H1 (cell line): ENCODE measurements at regions not wholly inside any gene's neighbourhood (a gene's known extent, or its start where the extent isn't known, plus 50 kb on each side); places are given as distances from the start of the nearest gene placed in this dataset.

Experiments
- CTCF ChIA-PET: fragments of 300-600 bp; sonication (Branson Sonifier 250); formaldehyde crosslinking; loops from one replicate; lab custom pipeline; 2021; ENCODE audit not compliant: partially characterized antibody; lab: Charles Lee
- POLR2A ChIA-PET: fragments of 300-600 bp; sonication (Branson Sonifier 250); formaldehyde crosslinking; loops from one replicate; lab custom pipeline; 2021; ENCODE audit warnings: inconsistent platforms; ENCODE audit not compliant: partially characterized antibody; lab: Charles Lee
- DNase-seq, 2 experiments: peaks; one replicate each; pipeline versions ENCODE4 v3.0.0 to v3.0.0-alpha.2; 2010 to 2022; ENCODE audit warnings: low spot score in 2 of 2, low read depth in 1 of 2, mixed read lengths in 1 of 2
- FAIRE-seq: peaks from 2 replicates; lab custom pipeline; 2011; peaks lifted over from hg19 to GRCh38; lab: Jason Lieb, UNC
- H2AFZ ChIP-seq: 2 replicates; pipeline ENCODE4 v1.8.1; 2012; ENCODE audit warnings: low read length, inconsistent platforms
- H2AK5ac ChIP-seq: 2 replicates; pipeline ENCODE4 v1.6.1; 2013; ENCODE audit warnings: low read depth, low read length
- H2BK120ac ChIP-seq: replicated peaks from 2 replicates; pipeline ENCODE3; 2013; ENCODE audit warnings: low read depth, low read length, inconsistent platforms
- H2BK12ac ChIP-seq: 2 replicates; pipeline ENCODE4 v1.6.1; 2013; ENCODE audit warnings: low read depth, low read length
- H2BK15ac ChIP-seq: 2 replicates; pipeline ENCODE4 v1.6.1; 2013; ENCODE audit warnings: low read length
- H2BK20ac ChIP-seq: 2 replicates; pipeline ENCODE4 v1.6.1; 2013; ENCODE audit warnings: low read length
- H2BK5ac ChIP-seq: 2 replicates; pipeline ENCODE4 v1.6.1; 2013; ENCODE audit warnings: low read depth, low read length
- H3K14ac ChIP-seq: 2 replicates; pipeline ENCODE4 v1.6.1; 2013; ENCODE audit warnings: inconsistent platforms; ENCODE audit not compliant: insufficient read length
- H3K18ac ChIP-seq: 2 replicates; pipeline ENCODE4 v1.6.1; 2013; ENCODE audit warnings: low read length; ENCODE audit errors: extremely low read depth
- H3K23ac ChIP-seq: 2 replicates; pipeline ENCODE4 v1.6.1; 2013; ENCODE audit warnings: inconsistent platforms; ENCODE audit not compliant: insufficient read length
- H3K23me2 ChIP-seq: 2 replicates; pipeline ENCODE4 v1.6.1; 2013; ENCODE audit warnings: low read depth, low read length
- H3K27ac ChIP-seq: 2 replicates; pipeline ENCODE4 v1.6.1; 2011; ENCODE audit warnings: low read depth, low read length, inconsistent platforms
- H3K27me3 ChIP-seq, 4 experiments: replicated peaks in 1 of 4; 1 replicate in 1 of 4; 2 replicates in 3 of 4; pipeline versions ENCODE4 v1.6.1 to v1.8.1; 2011 to 2013; ENCODE audit warnings: low read length in 3 of 4, mild to moderate bottlenecking in 3 of 4, inconsistent platforms in 2 of 4, mixed read lengths in 2 of 4, moderate library complexity in 1 of 4; ENCODE audit not compliant: control insufficient read depth in 3 of 4, insufficient read depth in 3 of 4; ENCODE audit errors: extremely low read depth in 1 of 4
- H3K36me3 ChIP-seq, 4 experiments: 2 replicates each; pipeline versions ENCODE4 v1.6.1 to v1.8.1; 2011 to 2013; ENCODE audit warnings: mild to moderate bottlenecking in 4 of 4, low read length in 3 of 4, moderate library complexity in 2 of 4, control low read depth in 1 of 4, inconsistent platforms in 1 of 4; ENCODE audit not compliant: insufficient read depth in 4 of 4, control insufficient read depth in 2 of 4
- H3K4ac ChIP-seq: replicated peaks from 2 replicates; pipeline ENCODE3; 2013; ENCODE audit warnings: low read length, low read depth, mixed read lengths, inconsistent platforms; ENCODE audit not compliant: insufficient read length
- H3K4me1 ChIP-seq, 4 experiments: replicated peaks in 1 of 4; 1 replicate in 1 of 4; 2 replicates in 3 of 4; pipeline versions ENCODE4 v1.6.1 to v1.8.1; 2011 to 2013; ENCODE audit warnings: low read length in 3 of 4, inconsistent platforms in 2 of 4, mixed read lengths in 1 of 4; ENCODE audit not compliant: insufficient read depth in 4 of 4, control insufficient read depth in 3 of 4
- H3K4me2 ChIP-seq, 2 experiments: 2 replicates each; pipeline versions ENCODE4 v1.6.1 to v1.8.1; 2011 to 2013; ENCODE audit warnings: low read depth in 2 of 2, low read length in 2 of 2, control low read depth in 1 of 2, inconsistent platforms in 1 of 2, mild to moderate bottlenecking in 1 of 2; ENCODE audit not compliant: insufficient read depth in 1 of 2
- H3K4me3 ChIP-seq, 4 experiments: fragments of 200-600, 300-600 bp in 1 of 4; sonication (generic), shearing (Covaris generic), sonication (Bioruptor Twin) in 1 of 4; 2 replicates each; pipeline versions ENCODE4 v1.5.1 to v1.8.1; 2011 to 2016; ENCODE audit warnings: low read length in 4 of 4, low read depth in 3 of 4, control low read depth in 2 of 4, inconsistent platforms in 2 of 4, mild to moderate bottlenecking in 2 of 4, mixed read lengths in 1 of 4, moderate library complexity in 1 of 4; ENCODE audit not compliant: insufficient read depth in 2 of 4; ENCODE audit errors: extremely low read depth in 1 of 4
- H3K56ac ChIP-seq: replicated peaks from 2 replicates; pipeline ENCODE3; 2013; ENCODE audit warnings: low read depth, mild to moderate bottlenecking, mixed read lengths, low read length, inconsistent platforms; ENCODE audit not compliant: insufficient read length
- H3K79me1 ChIP-seq: 2 replicates; pipeline ENCODE4 v1.6.1; 2013; ENCODE audit warnings: low read depth, low read length, control low read depth
- H3K79me2 ChIP-seq, 2 experiments: 2 replicates each; pipeline versions ENCODE4 v1.6.1 to v1.8.1; 2012 to 2013; ENCODE audit warnings: low read length in 2 of 2, mild to moderate bottlenecking in 2 of 2, inconsistent platforms in 1 of 2; ENCODE audit not compliant: insufficient read depth in 2 of 2, control insufficient read depth in 1 of 2
- H3K9ac ChIP-seq, 4 experiments: replicated peaks in 1 of 4; 1 replicate in 1 of 4; 2 replicates in 3 of 4; pipeline versions ENCODE4 v1.6.1 to v1.8.1; 2011 to 2013; ENCODE audit warnings: low read depth in 3 of 4, low read length in 3 of 4, control low read depth in 2 of 4, mild to moderate bottlenecking in 2 of 4, moderate library complexity in 2 of 4, inconsistent platforms in 1 of 4; ENCODE audit errors: extremely low read depth in 1 of 4
- H3K9me3 ChIP-seq, 2 experiments: 2 replicates each; pipeline versions ENCODE4 v1.6.1 to v1.8.1; 2012 to 2013; ENCODE audit warnings: mild to moderate bottlenecking in 2 of 2, moderate library complexity in 2 of 2, control low read depth in 1 of 2, inconsistent platforms in 1 of 2, low read depth in 1 of 2, low read length in 1 of 2, mixed read lengths in 1 of 2; ENCODE audit not compliant: insufficient read depth in 2 of 2
- H4K20me1 ChIP-seq, 2 experiments: replicated peaks in 1 of 2; 2 replicates each; pipeline versions ENCODE3 to v1.8.1; 2011 to 2013; ENCODE audit warnings: inconsistent platforms in 2 of 2, low read length in 2 of 2, mild to moderate bottlenecking in 1 of 2; ENCODE audit not compliant: insufficient read depth in 2 of 2, control insufficient read depth in 1 of 2
- H4K5ac ChIP-seq: 2 replicates; pipeline ENCODE4 v1.6.1; 2013; ENCODE audit warnings: low read length, low read depth, mixed read lengths, inconsistent platforms; ENCODE audit not compliant: insufficient read length
- H4K8ac ChIP-seq: 2 replicates; pipeline ENCODE4 v1.8.0; 2013; ENCODE audit warnings: mild to moderate bottlenecking, moderate library complexity, low read length, inconsistent platforms; ENCODE audit not compliant: insufficient read depth; ENCODE audit errors: extremely low read depth
- H4K91ac ChIP-seq: replicated peaks from 2 replicates; pipeline ENCODE3; 2013; ENCODE audit warnings: low read length, mixed read lengths, inconsistent platforms; ENCODE audit not compliant: insufficient read length
- BRCA1 ChIP-seq: IDR thresholded peaks from 2 replicates; pipeline ENCODE4 v1.6.1; 2012; ENCODE audit warnings: low read depth, low read length, improper control_type of control experiment
- CBX5 ChIP-seq: fragments of 300-800, 300-1000 bp; sonication (generic); IDR thresholded peaks from 2 replicates; pipeline ENCODE4 v1.7.1; 2016; ENCODE audit warnings: antibody characterized with exemption, low read length, low read depth
- EGR1 ChIP-seq: IDR thresholded peaks from 2 replicates; pipeline ENCODE4 v1.6.1; 2011; ENCODE audit warnings: low read depth, low read length, borderline replicate concordance
- GABPA ChIP-seq: IDR thresholded peaks from 2 replicates; pipeline ENCODE4 v1.6.1; 2011; ENCODE audit warnings: mild to moderate bottlenecking, low read length, moderate library complexity, borderline replicate concordance; ENCODE audit not compliant: insufficient read depth
- HDAC6 ChIP-seq: IDR thresholded peaks from one replicate; pipeline ENCODE4 v1.7.1; 2012; ENCODE audit warnings: low read depth, mild to moderate bottlenecking, inconsistent platforms, low read length, moderate library complexity
- JUND ChIP-seq: IDR thresholded peaks from 2 replicates; pipeline ENCODE4 v1.6.1; 2011; ENCODE audit warnings: mild to moderate bottlenecking, improper control_type of control experiment, low read length
- KDM1A ChIP-seq: fragments of 200-600, 300-600 bp; sonication (generic); IDR thresholded peaks from 2 replicates; pipeline ENCODE4 v1.7.1; 2016; ENCODE audit warnings: mild to moderate bottlenecking, low read length, borderline replicate concordance
- KDM5A ChIP-seq: fragments of 200-600 bp; IDR thresholded peaks from 2 replicates; pipeline ENCODE4 v1.7.1; 2012; ENCODE audit warnings: mild to moderate bottlenecking, low read length, inconsistent platforms, mixed read lengths
- POLR2AphosphoS5 ChIP-seq: IDR thresholded peaks from 2 replicates; pipeline ENCODE4 v1.6.1; 2011; ENCODE audit warnings: low read depth, low read length
- RAD21 ChIP-seq, 2 experiments: IDR thresholded peaks in 1 of 2; conservative IDR thresholded peaks in 1 of 2; 2 replicates each; pipeline ENCODE4 v1.6.1; 2011; ENCODE audit warnings: low read depth in 2 of 2, low read length in 2 of 2, improper control_type of control experiment in 1 of 2, inconsistent platforms in 1 of 2, mild to moderate bottlenecking in 1 of 2, moderate library complexity in 1 of 2
- SIN3A ChIP-seq, 2 experiments: IDR thresholded peaks in 1 of 2; conservative IDR thresholded peaks in 1 of 2; 2 replicates each; pipeline ENCODE4 v1.6.1; 2011 to 2012; ENCODE audit warnings: low read length in 2 of 2, improper control_type of control experiment in 1 of 2, low read depth in 1 of 2, mild to moderate bottlenecking in 1 of 2
- TCF12 ChIP-seq: IDR thresholded peaks from 2 replicates; pipeline ENCODE4 v1.6.1; 2011; ENCODE audit warnings: low read depth, mild to moderate bottlenecking, low read length

GRCh38 chr5:43859309-43859708 lies 256.3 kb downstream of the NNT start:
- POLR2A ChIA-PET, result no interaction called here
- no peak for FAIRE-seq

More at GRCh38 chr5:43859309-43859708, 256.3 kb downstream of the NNT start:
- Histone ChIP-seq H3K23ac (no peak overlapping the region), H2AFZ (no peak overlapping the region), H4K5ac (no peak overlapping the region), H4K91ac (no peak overlapping the region), H2AK5ac (no peak overlapping the region), H3K9me3 (no peaks in the 10 kb centered on the region), H4K8ac (no peak overlapping the region), H3K56ac (no peak overlapping the region), H3K9ac (no peak overlapping the region), H3K23me2 (no peaks in the 10 kb centered on the region; the same call in 1 of the 2 replicates), H2BK15ac (no peak overlapping the region), H3K4me2 (no peak overlapping the region), H2BK120ac (no peak overlapping the region), H2BK20ac (no peak overlapping the region), H3K79me2 (no peaks in the 10 kb centered on the region), H2BK12ac (no peak overlapping the region), H3K4ac (no peak overlapping the region), H3K14ac (no peak overlapping the region), H3K79me1 (no peaks in the 10 kb centered on the region), H3K27ac (no peak overlapping the region), H3K18ac (no peak overlapping the region), H4K20me1 (no peaks in the 10 kb centered on the region), H3K36me3 (no peaks in the 10 kb centered on the region), H2BK5ac (no peak overlapping the region), H3K27me3 (no peaks in the 10 kb centered on the region), H3K4me3 (no peak overlapping the region), H3K4me1 (peaks cover 0 to 3% (median 1%) of the 10 kb centered on the region in 4 experiments; a peak in 2 of 7 replicates)
- TF ChIP-seq BRCA1 (no peak), JUND (no peak), GABPA (no peak), EGR1 (no peak), KDM1A (no peak), TCF12 (no peak), SIN3A (conservative IDR thresholded peaks at IDR 0.05 in 1 of 2, IDR thresholded peaks at IDR 0.05 in 1 of 2; ENCODE audit: low read depth in 1 of 2, low read length in 2 of 2) (no peak), KDM5A (no peak), HDAC6 (no peak), POLR2AphosphoS5 (no peak), RAD21 (IDR thresholded peaks at IDR 0.05 in 1 of 2, conservative IDR thresholded peaks at IDR 0.05 in 1 of 2; ENCODE audit: low read depth in 2 of 2, low read length in 2 of 2) (no peak), CBX5 (no peak)
- DNase-seq, result no peak
- CTCF ChIA-PET, result interaction anchor here (1.0 kb wide), 1 partner anchor 17 kb away, joined by 3 read pairs; no protein-coding TSS in a partner anchor
